ENCODE measurements at regions not wholly inside any gene's neighbourhood (a gene's known extent, or its start where the extent isn't known, plus 50 kb on each side); places are given as distances from the start of the nearest gene placed in this dataset.

- Histone ChIP-seq H3K27me3 (ENCODE audit: control insufficient read depth in 5 of 5, insufficient read depth in 4 of 5, low read length in 5 of 5) (peaks cover 0 to 5% (median 0%) of the 10 kb centered on the region in 5 donors), H3K9me3 (ENCODE audit: control insufficient read depth in 5 of 5, low read length in 5 of 5) (peaks cover 0 to 8% (median 4%) of the 10 kb centered on the region in 5 donors), H3K27ac (ENCODE audit: low read depth, low read length) (no peak overlapping the region), H3K4me3 (ENCODE audit: low read depth in 1 of 5, low read length in 5 of 5) (no peak overlapping the region), H3K4me1 (ENCODE audit: control insufficient read depth in 5 of 5, insufficient read depth in 5 of 5, low read length in 5 of 5) (no peaks in the 10 kb centered on the region), H3K9ac (ENCODE audit: low read length in 5 of 5) (no peak overlapping the region), H3K36me3 (ENCODE audit: control insufficient read depth in 5 of 5, insufficient read depth in 5 of 5, low read length in 5 of 5) (no peaks in the 10 kb centered on the region)
Observed at GRCh38 chr5:2897276-2897961, 145.9 kb upstream of the IRX2 start.

- no peaks in the 10 kb centered on the region for H3K4me1 ChIP-seq (ENCODE audit: control insufficient read depth in 5 of 5, insufficient read depth in 5 of 5, low read length in 5 of 5)
- H3K4me3 ChIP-seq (ENCODE audit: low read depth in 1 of 5, low read length in 5 of 5) = no peak overlapping the region
- no peaks in the 10 kb centered on the region for H3K36me3 ChIP-seq (ENCODE audit: control insufficient read depth in 5 of 5, insufficient read depth in 5 of 5, low read length in 5 of 5)
- H3K9ac ChIP-seq (ENCODE audit: low read length in 5 of 5) = no peak overlapping the region
- H3K27me3 ChIP-seq (ENCODE audit: control insufficient read depth in 5 of 5, insufficient read depth in 4 of 5, low read length in 5 of 5) = peaks cover 0 to 5% (median 0%) of the 10 kb centered on the region in 5 donors
- H3K9me3 ChIP-seq (ENCODE audit: control insufficient read depth in 5 of 5, low read length in 5 of 5) = peaks cover 0 to 8% (median 4%) of the 10 kb centered on the region in 5 donors
- H3K27ac ChIP-seq (ENCODE audit: low read depth, low read length) = no peak overlapping the region
Observed at GRCh38 chr5:2896371-2897275, 145.1 kb upstream of the IRX2 start.

- no peak overlapping the region for H3K9ac ChIP-seq (ENCODE audit: low read length in 5 of 5)
- H3K4me1 ChIP-seq (ENCODE audit: control insufficient read depth in 5 of 5, insufficient read depth in 5 of 5, low read length in 5 of 5) = no peaks in the 10 kb centered on the region
- peaks cover 0 to 6% (median 0%) of the 10 kb centered on the region in 5 donors for H3K27me3 ChIP-seq (ENCODE audit: control insufficient read depth in 5 of 5, insufficient read depth in 4 of 5, low read length in 5 of 5)
- H3K9me3 ChIP-seq (ENCODE audit: control insufficient read depth in 5 of 5, low read length in 5 of 5) = peaks cover 0 to 8% (median 4%) of the 10 kb centered on the region in 5 donors
- no peak overlapping the region for H3K27ac ChIP-seq (ENCODE audit: low read depth, low read length)
- H3K36me3 ChIP-seq (ENCODE audit: control insufficient read depth in 5 of 5, insufficient read depth in 5 of 5, low read length in 5 of 5) = no peaks in the 10 kb centered on the region
- no peak overlapping the region for H3K4me3 ChIP-seq (ENCODE audit: low read depth in 1 of 5, low read length in 5 of 5)
Observed at GRCh38 chr5:2895876-2896275, 144.4 kb upstream of the IRX2 start.

GRCh38 chr5:2895196-2895595 is 143.7 kb upstream of the IRX2 start:
- H3K4me3 ChIP-seq (ENCODE audit: low read depth in 1 of 5, low read length in 5 of 5) = no peak overlapping the region
- no peak overlapping the region for H3K27ac ChIP-seq (ENCODE audit: low read depth, low read length)
- H3K9me3 ChIP-seq (ENCODE audit: control insufficient read depth in 5 of 5, low read length in 5 of 5) = peaks cover 0 to 4% (median 1%) of the 10 kb centered on the region in 5 donors
- peaks cover 0 to 7% (median 0%) of the 10 kb centered on the region in 5 donors for H3K27me3 ChIP-seq (ENCODE audit: control insufficient read depth in 5 of 5, insufficient read depth in 4 of 5, low read length in 5 of 5)
- no peaks in the 10 kb centered on the region for H3K4me1 ChIP-seq (ENCODE audit: control insufficient read depth in 5 of 5, insufficient read depth in 5 of 5, low read length in 5 of 5)
- no peak overlapping the region for H3K9ac ChIP-seq (ENCODE audit: low read length in 5 of 5)
- no peaks in the 10 kb centered on the region for H3K36me3 ChIP-seq (ENCODE audit: control insufficient read depth in 5 of 5, insufficient read depth in 5 of 5, low read length in 5 of 5)

- H3K27ac ChIP-seq (ENCODE audit: low read depth, low read length) = no peak overlapping the region
- H3K4me3 ChIP-seq (ENCODE audit: low read depth in 1 of 5, low read length in 5 of 5) = no peak overlapping the region
- peaks cover 0 to 7% (median 0%) of the 10 kb centered on the region in 5 donors for H3K27me3 ChIP-seq (ENCODE audit: control insufficient read depth in 5 of 5, insufficient read depth in 4 of 5, low read length in 5 of 5)
- H3K9me3 ChIP-seq (ENCODE audit: control insufficient read depth in 5 of 5, low read length in 5 of 5) = peaks cover 0 to 4% (median 0%) of the 10 kb centered on the region in 5 donors
- no peak overlapping the region for H3K9ac ChIP-seq (ENCODE audit: low read length in 5 of 5)
- no peaks in the 10 kb centered on the region for H3K36me3 ChIP-seq (ENCODE audit: control insufficient read depth in 5 of 5, insufficient read depth in 5 of 5, low read length in 5 of 5)
- no peaks in the 10 kb centered on the region for H3K4me1 ChIP-seq (ENCODE audit: control insufficient read depth in 5 of 5, insufficient read depth in 5 of 5, low read length in 5 of 5)
Observed at GRCh38 chr5:2894736-2895135, 143.3 kb upstream of the IRX2 start.

- Histone ChIP-seq H3K9me3 (ENCODE audit: control insufficient read depth in 5 of 5, low read length in 5 of 5) (peaks cover 0 to 4% (median 0%) of the 10 kb centered on the region in 5 donors), H3K27ac (ENCODE audit: low read depth, low read length) (no peak overlapping the region), H3K4me1 (ENCODE audit: control insufficient read depth in 5 of 5, insufficient read depth in 5 of 5, low read length in 5 of 5) (no peaks in the 10 kb centered on the region), H3K27me3 (ENCODE audit: control insufficient read depth in 5 of 5, insufficient read depth in 4 of 5, low read length in 5 of 5) (peaks cover 0 to 7% (median 0%) of the 10 kb centered on the region in 5 donors), H3K36me3 (ENCODE audit: control insufficient read depth in 5 of 5, insufficient read depth in 5 of 5, low read length in 5 of 5) (no peaks in the 10 kb centered on the region), H3K9ac (ENCODE audit: low read length in 5 of 5) (no peak overlapping the region), H3K4me3 (ENCODE audit: low read depth in 1 of 5, low read length in 5 of 5) (no peak overlapping the region)
Observed at GRCh38 chr5:2894316-2894715, 142.8 kb upstream of the IRX2 start.

- Histone ChIP-seq H3K4me3 (ENCODE audit: low read depth in 1 of 5, low read length in 5 of 5) (no peak overlapping the region), H3K4me1 (ENCODE audit: control insufficient read depth in 5 of 5, insufficient read depth in 5 of 5, low read length in 5 of 5) (no peaks in the 10 kb centered on the region), H3K9ac (ENCODE audit: low read length in 5 of 5) (no peak overlapping the region), H3K36me3 (ENCODE audit: control insufficient read depth in 5 of 5, insufficient read depth in 5 of 5, low read length in 5 of 5) (no peaks in the 10 kb centered on the region), H3K27me3 (ENCODE audit: control insufficient read depth in 5 of 5, insufficient read depth in 4 of 5, low read length in 5 of 5) (peaks cover 0 to 6% (median 2%) of the 10 kb centered on the region in 5 donors), H3K9me3 (ENCODE audit: control insufficient read depth in 5 of 5, low read length in 5 of 5) (peaks cover 0 to 7% (median 3%) of the 10 kb centered on the region in 5 donors), H3K27ac (ENCODE audit: low read depth, low read length) (no peak overlapping the region)
Observed at GRCh38 chr5:2892466-2893000, 141.1 kb upstream of the IRX2 start.

- no peak overlapping the region for H3K27ac ChIP-seq (ENCODE audit: low read depth, low read length)
- peaks cover 0 to 7% (median 3%) of the 10 kb centered on the region in 5 donors for H3K9me3 ChIP-seq (ENCODE audit: control insufficient read depth in 5 of 5, low read length in 5 of 5)
- no peak overlapping the region for H3K9ac ChIP-seq (ENCODE audit: low read length in 5 of 5)
- H3K4me3 ChIP-seq (ENCODE audit: low read depth in 1 of 5, low read length in 5 of 5) = no peak overlapping the region
- no peaks in the 10 kb centered on the region for H3K4me1 ChIP-seq (ENCODE audit: control insufficient read depth in 5 of 5, insufficient read depth in 5 of 5, low read length in 5 of 5)
- H3K36me3 ChIP-seq (ENCODE audit: control insufficient read depth in 5 of 5, insufficient read depth in 5 of 5, low read length in 5 of 5) = no peaks in the 10 kb centered on the region
- H3K27me3 ChIP-seq (ENCODE audit: control insufficient read depth in 5 of 5, insufficient read depth in 4 of 5, low read length in 5 of 5) = peaks cover 0 to 6% (median 0%) of the 10 kb centered on the region in 5 donors
Observed at GRCh38 chr5:2891781-2892180, 140.3 kb upstream of the IRX2 start.

- Histone ChIP-seq H3K27me3 (ENCODE audit: control insufficient read depth in 5 of 5, insufficient read depth in 4 of 5, low read length in 5 of 5) (peaks cover 0 to 6% (median 0%) of the 10 kb centered on the region in 5 donors), H3K9ac (ENCODE audit: low read length in 5 of 5) (no peak overlapping the region)
Observed at GRCh38 chr5:2890011-2890410, 138.5 kb upstream of the IRX2 start.

More at GRCh38 chr5:2890011-2890410, 138.5 kb upstream of the IRX2 start:
- H3K4me3 ChIP-seq (ENCODE audit: low read depth in 1 of 5, low read length in 5 of 5) = no peak overlapping the region
- no peaks in the 10 kb centered on the region for H3K4me1 ChIP-seq (ENCODE audit: control insufficient read depth in 5 of 5, insufficient read depth in 5 of 5, low read length in 5 of 5)
- peaks cover 0 to 7% (median 0%) of the 10 kb centered on the region in 5 donors for H3K9me3 ChIP-seq (ENCODE audit: control insufficient read depth in 5 of 5, low read length in 5 of 5)
- no peak overlapping the region for H3K27ac ChIP-seq (ENCODE audit: low read depth, low read length)
- no peaks in the 10 kb centered on the region for H3K36me3 ChIP-seq (ENCODE audit: control insufficient read depth in 5 of 5, insufficient read depth in 5 of 5, low read length in 5 of 5)

All from subcutaneous abdominal adipose tissue (tissue), 5 donors.